Neuronal stem cell (in vitro differentiated cells): ENCODE measurements at regions not wholly inside any gene's neighbourhood (a gene's known extent, or its start where the extent isn't known, plus 50 kb on each side); places are given as distances from the start of the nearest gene placed in this dataset.
A peak's percentile ranks its signal among the peaks of the same experiment; 100 is the strongest.

ENCODE experiments used
- DNase-seq: peaks from one replicate; pipeline ENCODE4 v3.0.0-alpha.2; 2013; ENCODE audit warnings: low spot score
- H2AFZ ChIP-seq: one replicate; pipeline ENCODE4 v1.6.1; 2013; ENCODE audit warnings: mild to moderate bottlenecking, low read length, inconsistent platforms
- H2AK5ac ChIP-seq: 2 replicates; pipeline ENCODE4 v1.6.1; 2013; ENCODE audit warnings: low read depth, mild to moderate bottlenecking, inconsistent platforms, low read length, moderate library complexity, mixed read lengths
- H2BK120ac ChIP-seq: 2 replicates; pipeline ENCODE4 v1.6.1; 2013; ENCODE audit warnings: low read depth, mild to moderate bottlenecking, inconsistent platforms, low read length, moderate library complexity, mixed read lengths
- H2BK12ac ChIP-seq: one replicate; pipeline ENCODE4 v1.6.1; 2013; ENCODE audit warnings: low read length, inconsistent platforms
- H2BK15ac ChIP-seq: 2 replicates; pipeline ENCODE4 v1.6.1; 2013; ENCODE audit warnings: mild to moderate bottlenecking, low read length, inconsistent platforms, mixed read lengths
- H2BK5ac ChIP-seq: one replicate; pipeline ENCODE4 v1.6.1; 2013; ENCODE audit warnings: inconsistent platforms, mild to moderate bottlenecking, low read length, moderate library complexity
- H3K14ac ChIP-seq: one replicate; pipeline ENCODE4 v1.6.1; 2013; ENCODE audit warnings: low read length, inconsistent platforms
- H3K18ac ChIP-seq: 2 replicates; pipeline ENCODE4 v1.6.1; 2013; ENCODE audit warnings: low read length, inconsistent platforms
- H3K23ac ChIP-seq: 2 replicates; pipeline ENCODE4 v1.6.1; 2013; ENCODE audit warnings: low read depth, mild to moderate bottlenecking, mixed read lengths, low read length, inconsistent platforms; ENCODE audit not compliant: poor library complexity
- H3K27ac ChIP-seq: replicated peaks from 3 replicates; pipeline ENCODE4 v1.5.1; 2013; ENCODE audit warnings: low read length, inconsistent platforms
- H3K27me3 ChIP-seq, 3 experiments: 2 replicates each; pipeline ENCODE4 v1.6.1; 2013; ENCODE audit warnings: low read length in 3 of 3, mild to moderate bottlenecking in 2 of 3, inconsistent platforms in 1 of 3, low read depth in 1 of 3, mixed read lengths in 1 of 3, moderate library complexity in 1 of 3; ENCODE audit not compliant: control insufficient read depth in 3 of 3, insufficient read depth in 3 of 3
- H3K36me3 ChIP-seq, 2 donors: replicated peaks in 1 of 2; 2 replicates each; pipeline ENCODE4 v1.6.1; 2013; ENCODE audit warnings: low read length in 2 of 2; ENCODE audit not compliant: control insufficient read depth in 2 of 2, insufficient read depth in 2 of 2
- H3K4ac ChIP-seq: 2 replicates; pipeline ENCODE4 v1.6.1; 2013; ENCODE audit warnings: inconsistent platforms, mild to moderate bottlenecking, low read length, moderate library complexity
- H3K4me1 ChIP-seq, 2 donors: 1 replicate in 1 of 2; 2 replicates in 1 of 2; pipeline ENCODE4 v1.6.1; 2013; ENCODE audit warnings: low read length in 2 of 2, low read depth in 1 of 2; ENCODE audit not compliant: control insufficient read depth in 2 of 2, insufficient read depth in 1 of 2
- H3K4me2 ChIP-seq: one replicate; pipeline ENCODE4 v1.6.1; 2013; ENCODE audit warnings: mild to moderate bottlenecking, low read length, inconsistent platforms; ENCODE audit not compliant: insufficient read depth, poor library complexity, severe bottlenecking
- H3K4me3 ChIP-seq, 2 donors: 2 replicates each; pipeline ENCODE4 v1.5.1; 2013; ENCODE audit warnings: low read length in 2 of 2, mild to moderate bottlenecking in 2 of 2, inconsistent platforms in 1 of 2, moderate library complexity in 1 of 2
- H3K79me1 ChIP-seq: one replicate; pipeline ENCODE4 v1.6.1; 2013; ENCODE audit warnings: low read depth, mild to moderate bottlenecking, inconsistent platforms, low read length, moderate library complexity
- H3K9ac ChIP-seq: one replicate; pipeline ENCODE4 v1.6.1; 2013; ENCODE audit warnings: mild to moderate bottlenecking, low read depth, low read length, inconsistent platforms; ENCODE audit not compliant: poor library complexity
- H3K9me3 ChIP-seq, 2 donors: replicated peaks in 1 of 2; 2 replicates each; pipeline versions ENCODE3 to v1.6.1; 2013; ENCODE audit warnings: low read length in 2 of 2, mild to moderate bottlenecking in 2 of 2, inconsistent platforms in 1 of 2, low read depth in 1 of 2, mixed read lengths in 1 of 2, moderate library complexity in 1 of 2; ENCODE audit not compliant: control insufficient read depth in 2 of 2, insufficient read depth in 1 of 2
- H4K8ac ChIP-seq: one replicate; pipeline ENCODE4 v1.6.1; 2013; ENCODE audit warnings: low read depth, mild to moderate bottlenecking, inconsistent platforms, low read length, moderate library complexity
- H4K91ac ChIP-seq: one replicate; pipeline ENCODE4 v1.6.1; 2013; ENCODE audit warnings: low read length, low read depth, mild to moderate bottlenecking, inconsistent platforms; ENCODE audit not compliant: poor library complexity
- WGBS, 2 donors: extraction: QIAGEN DNeasy Blood & Tissue Kit; methylation state at CpG; one replicate each; pipeline ENCODE4 v1.1.7; 2013; ENCODE audit warnings: missing lambda C conversion rate in 2 of 2, mixed read lengths in 1 of 2; ENCODE audit not compliant: insufficient read length in 2 of 2, insufficient replicate concordance in 1 of 2; ENCODE audit errors: extremely low coverage in 2 of 2; 5-methylcytosine and 5-hydroxymethylcytosine counted together

DNA sequence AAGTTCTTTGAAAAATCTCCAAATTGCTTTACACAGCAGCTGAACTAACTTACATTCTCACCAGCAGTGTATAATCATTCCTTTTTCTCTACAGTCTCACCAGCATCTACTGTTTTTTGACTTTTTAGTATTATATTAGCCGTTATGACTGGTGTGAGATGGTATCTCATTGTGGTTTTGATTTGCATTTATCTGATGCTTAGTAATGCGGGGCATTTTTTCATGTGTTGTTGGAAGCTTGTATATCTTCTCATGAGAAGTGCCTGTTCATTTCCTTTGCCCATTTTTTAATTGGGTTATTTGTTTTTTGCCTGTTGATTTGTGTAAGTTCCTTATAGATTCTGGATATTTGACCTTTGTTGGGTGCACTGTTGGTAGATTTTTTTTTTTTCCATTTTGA lies 931.7 kb downstream of the CENPC start:
- Histone ChIP-seq H2BK120ac (no peak overlapping the region), H3K36me3 (no peaks in the 10 kb centered on the region), H3K4me1 (no peaks in the 10 kb centered on the region), H3K9me3 (peaks cover 0 to 5% of the 10 kb centered on the region in 2 donors), H4K91ac (no peak overlapping the region), H3K4me2 (no peak overlapping the region), H3K4me3 (no peak overlapping the region), H4K8ac (no peak overlapping the region), H2BK5ac (no peak overlapping the region), H2AK5ac (no peak overlapping the region), H3K9ac (no peak overlapping the region), H2AFZ (no peak overlapping the region), H3K14ac (no peak overlapping the region), H3K27me3 (no peaks in the 10 kb centered on the region), H3K18ac (no peak overlapping the region), H3K79me1 (no peaks in the 10 kb centered on the region), H2BK12ac (no peak overlapping the region), H3K27ac (no peak overlapping the region), H2BK15ac (no peak overlapping the region), H3K23ac (no peak overlapping the region), H3K4ac (no peak overlapping the region)
- no peak for DNase-seq
- no CpG with 5 or more reads among the region's 2 CpGs for WGBS, 2 donors

DNA sequence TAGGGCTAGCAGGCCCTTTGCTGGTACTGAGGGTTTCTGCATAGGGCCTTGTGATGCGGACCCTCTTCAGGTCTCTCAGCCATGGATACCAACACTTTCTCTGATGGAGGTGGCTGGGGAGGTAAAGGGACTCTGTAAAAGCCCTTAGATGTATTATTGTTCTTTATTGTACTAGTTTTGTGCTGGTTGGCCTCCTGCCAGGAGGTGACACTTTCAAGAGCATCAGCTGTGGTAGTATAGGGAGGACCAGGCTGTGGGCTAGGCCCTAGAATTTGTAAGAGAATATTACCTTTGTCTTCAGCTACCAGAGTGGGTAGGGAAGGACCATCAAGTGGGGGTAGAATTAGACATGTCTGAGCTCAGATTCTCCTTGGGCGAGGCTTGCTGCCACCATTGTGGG lies 936.3 kb downstream of the CENPC start:
- WGBS, 2 donors: no CpG with 5 or more reads among the region's 2 CpGs
- H3K14ac ChIP-seq: no peak overlapping the region

GRCh38 chr4:66606908-66607307 lies 936.6 kb upstream of the EPHA5 start:
- Histone ChIP-seq H3K14ac (no peak overlapping the region), H2BK15ac (no peak overlapping the region), H3K9me3 (no peaks in the 10 kb centered on the region), H2BK5ac (no peak overlapping the region), H3K27me3 (no peaks in the 10 kb centered on the region), H3K4ac (no peak overlapping the region), H2AFZ (no peak overlapping the region), H3K4me3 (no peak overlapping the region), H3K4me1 (peaks cover 1 to 3% of the 10 kb centered on the region in 2 donors), H3K79me1 (no peaks in the 10 kb centered on the region), H3K9ac (no peak overlapping the region), H3K27ac (no peak overlapping the region), H2BK12ac (no peak overlapping the region), H4K8ac (no peak overlapping the region), H4K91ac (no peak overlapping the region), H2BK120ac (no peak overlapping the region), H2AK5ac (no peak overlapping the region), H3K36me3 (no peaks in the 10 kb centered on the region), H3K18ac (no peak overlapping the region), H3K23ac (no peak overlapping the region), H3K4me2 (no peak overlapping the region)
- no peak for DNase-seq

More for the DNA sequence above, 936.3 kb downstream of the CENPC start:
- Histone ChIP-seq H3K4ac (no peak overlapping the region), H3K9me3 (no peaks in the 10 kb centered on the region), H4K8ac (no peak overlapping the region), H3K18ac (no peak overlapping the region), H2BK5ac (no peak overlapping the region), H3K9ac (no peak overlapping the region), H3K27me3 (no peaks in the 10 kb centered on the region), H2AK5ac (no peak overlapping the region), H2AFZ (peak overlapping the region; percentile 10), H3K23ac (no peak overlapping the region), H3K36me3 (no peaks in the 10 kb centered on the region), H3K4me1 (peaks cover 1 to 3% of the 10 kb centered on the region in 2 donors), H3K27ac (no peak overlapping the region), H3K79me1 (no peaks in the 10 kb centered on the region), H4K91ac (no peak overlapping the region), H2BK12ac (no peak overlapping the region), H3K4me3 (no peak overlapping the region), H2BK120ac (no peak overlapping the region), H2BK15ac (no peak overlapping the region), H3K4me2 (no peak overlapping the region)
- DNase-seq: no peak

DNA sequence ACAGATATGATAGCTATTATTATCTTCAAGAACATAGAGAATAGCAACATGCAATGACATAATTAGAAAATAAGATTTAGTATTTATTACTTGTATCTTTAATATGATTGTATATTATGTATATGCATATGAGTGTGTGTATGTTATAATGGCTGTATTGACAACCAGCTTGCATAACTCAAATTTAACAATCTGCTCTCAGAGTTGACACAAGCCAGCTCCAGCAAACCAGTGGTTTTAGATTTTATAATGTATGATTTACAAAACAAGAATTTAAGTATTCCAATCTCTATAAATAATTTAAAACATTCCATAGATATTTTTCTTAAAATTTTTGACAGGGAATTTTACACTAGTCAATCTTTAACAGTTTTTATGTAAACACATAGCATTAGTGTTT lies 935.9 kb upstream of the EPHA5 start:
- Histone ChIP-seq H2BK120ac (no peak overlapping the region), H4K8ac (no peak overlapping the region), H3K4ac (no peak overlapping the region)

More for the DNA sequence above, 935.9 kb upstream of the EPHA5 start:
- Histone ChIP-seq H2BK5ac (no peak overlapping the region), H3K9ac (no peak overlapping the region), H3K23ac (no peak overlapping the region), H3K18ac (no peak overlapping the region), H2AK5ac (no peak overlapping the region), H2AFZ (no peak overlapping the region), H3K4me1 (peaks cover 1 to 3% of the 10 kb centered on the region in 2 donors), H2BK15ac (no peak overlapping the region), H3K27ac (no peak overlapping the region), H3K4me3 (no peak overlapping the region), H3K36me3 (no peaks in the 10 kb centered on the region), H4K91ac (no peak overlapping the region), H3K14ac (no peak overlapping the region), H3K79me1 (no peaks in the 10 kb centered on the region), H3K4me2 (no peak overlapping the region), H3K9me3 (no peaks in the 10 kb centered on the region), H3K27me3 (no peaks in the 10 kb centered on the region), H2BK12ac (no peak overlapping the region)
- no peak for DNase-seq
